CD4-positive, alpha-beta T cell treated with Interleukin-2 at 100 ng/mL for 4 hours (primary cell): ENCODE measurements at regions not wholly inside any gene's neighbourhood (a gene's known extent, or its start where the extent isn't known, plus 50 kb on each side); places are given as distances from the start of the nearest gene placed in this dataset.
"Not testable (repeated sequence)": the region's sequence is repeated elsewhere in the genome, so short reads cannot be mapped to it uniquely, and the experiment has no call there.

Experiments used
- DNase-seq: peaks from one replicate; pipeline ENCODE4 v3.0.0-alpha.2; 2020; ENCODE audit warnings: low spot score

GRCh38 chr16:58828901-58829545 is 94.9 kb upstream of the GOT2 start:
- no peak for DNase-seq

- no peak for DNase-seq
Observed at GRCh38 chr16:58824201-58824600, 90.1 kb upstream of the GOT2 start.

DNA sequence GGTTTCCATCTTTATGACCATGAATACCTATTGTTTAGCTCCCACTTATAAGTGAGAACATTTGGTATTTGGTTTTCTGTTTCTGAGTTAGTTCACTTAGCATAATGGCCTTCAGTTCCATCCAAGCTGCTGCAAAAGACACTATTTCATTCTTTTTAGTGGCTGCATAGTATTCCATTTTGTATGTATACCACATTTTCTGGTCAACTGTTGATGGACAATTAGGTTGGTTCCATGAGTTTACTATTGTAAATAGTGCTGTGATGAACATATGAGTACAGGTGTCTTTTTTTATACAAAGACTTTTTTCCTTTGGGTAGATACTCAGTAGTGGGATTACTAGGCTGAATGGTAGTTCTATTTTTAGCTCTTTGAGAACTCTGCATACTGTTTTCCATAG is 87.8 kb upstream of the GOT2 start:
- no peak for DNase-seq

GRCh38 chr16:58820411-58820810 is 86.3 kb upstream of the GOT2 start:
- DNase-seq = no peak

DNA sequence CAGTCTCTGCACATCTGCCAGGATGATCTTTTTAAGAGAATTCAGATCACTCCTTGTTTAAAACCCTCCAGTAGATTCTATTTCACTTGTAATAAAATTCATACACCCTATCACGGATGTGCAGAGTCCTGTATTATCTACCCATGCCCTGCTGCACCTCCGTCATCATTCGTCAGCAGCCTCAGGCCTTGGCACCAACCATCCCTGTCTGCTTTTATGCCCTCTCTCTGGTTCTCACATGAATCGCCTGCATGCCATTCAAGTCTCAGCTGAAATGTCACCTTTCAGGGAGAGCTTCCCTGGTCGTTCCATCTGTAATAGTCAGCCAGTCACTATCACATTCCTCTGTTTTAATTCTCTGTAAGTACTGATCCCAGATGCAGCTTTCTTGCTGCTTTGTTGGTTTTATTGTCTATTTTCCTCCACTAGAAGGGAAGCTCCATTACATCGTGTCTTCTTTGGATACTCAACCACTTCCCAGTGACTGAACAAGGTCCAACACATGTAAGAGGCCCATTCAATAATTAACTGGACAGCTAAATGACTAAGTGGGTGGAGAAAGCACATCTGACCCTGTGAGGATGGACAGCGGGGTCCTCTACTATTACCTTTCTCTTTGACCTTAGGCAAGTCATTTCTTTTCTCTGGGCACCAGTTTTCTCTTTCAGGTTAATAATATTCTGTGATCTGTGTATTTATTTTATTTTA is 81.2 kb upstream of the GOT2 start:
- DNase-seq = no peak

- DNase-seq = peak; percentile 4
Observed at GRCh38 chr16:58814348-58814801, 80.3 kb upstream of the GOT2 start.

GRCh38 chr16:58809213-58809612 is 75.1 kb upstream of the GOT2 start:
- no peak for DNase-seq

- no peak for DNase-seq
Observed at GRCh38 chr16:58807276-58807675, 73.2 kb upstream of the GOT2 start.

- DNase-seq = no peak
Observed at GRCh38 chr16:58801838-58802237, 67.7 kb upstream of the GOT2 start.

- DNase-seq = no peak
Observed at GRCh38 chr16:58797137-58797801, 63.2 kb upstream of the GOT2 start.

DNA sequence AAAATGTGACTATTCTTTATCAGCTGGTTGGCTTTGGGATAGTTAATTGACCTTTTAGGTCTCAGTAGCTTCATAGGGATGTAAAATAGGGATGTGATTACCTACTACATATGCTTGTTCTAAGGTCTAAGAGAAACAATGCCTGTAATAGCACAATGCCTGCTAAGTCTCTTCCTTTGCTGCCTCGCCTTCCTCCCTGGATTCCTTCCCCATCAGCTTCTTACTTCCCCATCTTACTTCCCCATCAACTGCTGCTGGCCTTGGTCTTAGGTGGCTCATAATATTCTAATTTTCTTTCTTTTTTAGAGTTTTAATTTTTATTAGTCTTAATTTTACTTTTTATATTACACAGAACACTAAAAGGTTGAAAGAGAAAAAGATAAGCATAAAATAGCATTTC is 59.2 kb upstream of the GOT2 start:
- no peak for DNase-seq

DNA sequence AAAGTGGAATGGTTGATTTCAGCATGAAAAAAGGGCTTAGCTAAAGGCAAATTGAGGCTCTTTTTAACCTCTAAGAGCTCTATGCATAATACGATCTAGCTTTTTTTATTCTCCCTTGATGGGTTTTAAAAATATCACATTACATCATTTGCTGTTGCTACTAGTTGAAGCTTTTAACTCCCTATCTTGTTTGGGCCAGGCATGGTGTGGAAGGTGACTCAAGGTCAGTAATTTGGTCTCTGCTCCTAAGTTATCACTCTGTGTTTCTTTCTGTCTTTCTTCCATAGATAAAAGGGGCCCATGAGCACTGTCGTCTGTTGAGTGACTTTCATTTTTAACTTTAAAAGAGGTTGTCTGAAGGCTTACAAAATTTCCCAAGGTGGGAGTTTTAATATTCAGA is 58.1 kb upstream of the GOT2 start:
- no peak for DNase-seq

- DNase-seq = not testable (repeated sequence)
Observed at GRCh38 chr16:58790816-58791557, 56.9 kb upstream of the GOT2 start.

DNA sequence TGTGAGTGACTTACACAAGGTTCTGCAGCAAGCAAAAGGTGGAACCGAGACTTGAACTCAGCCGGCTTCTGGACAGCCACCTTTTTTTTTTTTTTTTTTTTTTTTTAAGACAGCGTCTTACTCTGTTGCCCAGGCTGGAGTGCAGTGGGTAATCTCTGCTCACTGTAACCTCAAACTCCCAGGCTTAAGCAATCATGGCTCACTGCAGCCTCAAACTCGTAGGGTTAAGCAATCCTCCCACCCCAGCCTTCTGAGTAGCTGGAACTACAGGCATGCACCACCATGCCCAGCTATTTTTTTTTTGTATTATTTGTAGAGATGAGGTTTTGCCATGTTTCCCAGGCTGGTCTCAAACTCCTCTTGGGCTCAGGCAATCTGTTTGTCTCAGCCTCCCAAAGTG is 55.2 kb upstream of the GOT2 start:
- no peak for DNase-seq
